Muscle of leg (tissue), 3 donors: ENCODE measurements at regions not wholly inside any gene's neighbourhood (a gene's known extent, or its start where the extent isn't known, plus 50 kb on each side); places are given as distances from the start of the nearest gene placed in this dataset.

ENCODE experiments used
- DNase-seq: peaks from one replicate; pipeline ENCODE4 v3.0.0; 2013
- H3K27ac ChIP-seq: one replicate; pipeline ENCODE4 v1.5.1; 2013; ENCODE audit warnings: mild to moderate bottlenecking, low read length, control low read depth
- H3K27me3 ChIP-seq: one replicate; pipeline ENCODE4 v1.6.1; 2013; ENCODE audit warnings: low read length; ENCODE audit not compliant: control insufficient read depth, insufficient read depth
- H3K36me3 ChIP-seq: one replicate; pipeline ENCODE4 v1.6.1; 2013; ENCODE audit warnings: low read length; ENCODE audit not compliant: control insufficient read depth, insufficient read depth
- H3K4me1 ChIP-seq: one replicate; pipeline ENCODE4 v1.6.1; 2013; ENCODE audit warnings: low read length; ENCODE audit not compliant: control insufficient read depth, insufficient read depth
- H3K4me3 ChIP-seq: one replicate; pipeline ENCODE4 v1.5.1; 2013; ENCODE audit warnings: low read length, control low read depth
- H3K9me3 ChIP-seq: replicated peaks from 2 replicates; pipeline ENCODE4 v1.6.1; 2013; ENCODE audit warnings: low read depth, low read length; ENCODE audit not compliant: control insufficient read depth
- WGBS: methylation state at CpG from one replicate; pipeline ENCODE4 v1.1.5; 2013; ENCODE audit warnings: missing lambda C conversion rate; ENCODE audit not compliant: insufficient coverage; 5-methylcytosine and 5-hydroxymethylcytosine counted together

DNA sequence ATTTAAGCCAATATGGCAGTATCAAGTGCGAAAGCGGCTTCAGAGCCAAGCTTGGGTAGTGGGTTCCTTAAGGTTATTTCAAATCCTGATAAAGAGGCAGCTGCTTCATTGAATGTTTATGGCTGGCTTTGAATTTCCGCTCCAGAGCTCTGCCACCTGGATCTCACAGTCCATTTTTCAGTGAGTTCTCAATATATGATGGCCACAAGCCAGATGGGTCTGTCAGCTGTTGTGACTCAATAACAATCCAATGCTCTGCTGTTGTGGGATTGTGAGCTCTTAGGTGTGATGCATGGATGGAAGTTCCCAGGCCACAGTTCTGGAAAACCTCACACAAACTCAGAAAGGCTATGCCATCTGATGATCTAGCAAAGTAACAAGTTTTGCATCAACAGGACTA lies 743.8 kb upstream of the LRRN3 start:
- 50% methylated on average over 2 of the region's 3 CpGs for WGBS
- Histone ChIP-seq H3K27me3 (no peaks in the 10 kb centered on the region), H3K36me3 (no peaks in the 10 kb centered on the region), H3K4me3 (no peak overlapping the region), H3K9me3 (no peaks in the 10 kb centered on the region), H3K4me1 (peaks cover 2% of the 10 kb centered on the region), H3K27ac (no peak overlapping the region)
- DNase-seq: peak; percentile 6

DNA sequence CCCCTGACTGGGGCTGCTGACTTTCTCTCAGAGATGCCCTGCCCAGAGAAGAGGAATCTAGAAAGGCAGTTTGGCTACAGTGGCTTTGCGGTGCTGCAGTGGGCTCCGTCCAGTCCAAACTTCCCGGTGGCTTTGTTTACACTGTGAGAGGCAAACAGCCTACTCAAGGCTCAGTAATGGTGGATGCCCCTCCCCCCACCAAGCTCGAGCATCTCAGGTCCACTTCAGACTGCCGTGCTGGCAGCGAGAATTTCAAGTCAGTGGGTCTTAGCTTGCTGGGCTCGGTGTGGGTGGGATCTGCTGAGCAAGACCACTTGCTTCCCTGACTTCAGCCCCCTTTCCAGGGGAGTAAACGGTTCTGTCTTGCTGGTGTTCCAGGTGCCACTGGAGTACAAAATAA lies 734.5 kb upstream of the LRRN3 start:
- H3K4me1 ChIP-seq: no peaks in the 10 kb centered on the region
- H3K36me3 ChIP-seq: no peaks in the 10 kb centered on the region
- no peaks in the 10 kb centered on the region for H3K27me3 ChIP-seq
- no peak for DNase-seq
- no peaks in the 10 kb centered on the region for H3K9me3 ChIP-seq
- 86% methylated on average over 4 of the region's 8 CpGs for WGBS
- no peak overlapping the region for H3K27ac ChIP-seq
- no peak overlapping the region for H3K4me3 ChIP-seq

DNA sequence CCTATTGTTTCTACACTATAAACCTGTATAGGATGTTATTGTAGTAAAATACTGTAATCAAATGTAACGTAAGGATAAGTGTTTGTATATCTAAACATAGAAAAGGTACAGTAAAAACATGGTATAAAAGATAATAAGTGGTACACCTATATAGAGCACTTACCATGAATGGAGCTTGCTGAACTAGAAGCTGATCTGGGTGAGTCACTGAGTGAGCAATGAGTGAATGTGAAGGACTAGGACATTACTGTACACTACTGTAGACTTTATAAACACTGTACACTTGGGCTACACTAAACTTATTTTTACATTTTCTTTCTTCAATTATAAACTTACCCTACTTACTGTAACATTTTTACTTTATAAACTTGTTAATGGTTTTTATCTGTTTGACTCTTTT lies 732.9 kb upstream of the LRRN3 start:
- no CpG with 5 or more reads among the region's 1 CpG for WGBS
- DNase-seq: no peak
- no peak overlapping the region for H3K27ac ChIP-seq
- H3K36me3 ChIP-seq: no peaks in the 10 kb centered on the region
- no peaks in the 10 kb centered on the region for H3K4me1 ChIP-seq
- H3K9me3 ChIP-seq: no peaks in the 10 kb centered on the region
- no peaks in the 10 kb centered on the region for H3K27me3 ChIP-seq
- no peak overlapping the region for H3K4me3 ChIP-seq

DNA sequence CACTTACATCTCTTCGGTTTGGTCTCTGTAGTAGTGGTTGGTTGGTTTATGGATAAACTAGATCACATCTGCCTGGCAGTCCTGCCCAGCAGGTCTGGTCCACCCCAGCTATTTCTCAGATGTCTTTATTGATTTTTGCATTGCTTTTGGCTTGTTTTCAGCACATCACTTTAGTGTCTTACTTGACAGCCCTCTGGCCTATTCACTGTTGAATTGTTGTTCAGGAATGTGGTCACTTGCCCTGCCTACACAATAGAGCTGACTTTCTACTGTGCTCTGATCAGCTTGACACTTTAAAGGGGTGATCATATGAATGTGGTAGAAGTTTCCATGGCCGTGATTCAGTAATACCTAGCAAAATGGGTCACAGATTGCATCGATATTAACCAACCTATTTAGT lies 719.2 kb upstream of the LRRN3 start:
- no peaks in the 10 kb centered on the region for H3K9me3 ChIP-seq
- H3K27ac ChIP-seq: no peak overlapping the region
- H3K27me3 ChIP-seq: no peaks in the 10 kb centered on the region
- no peaks in the 10 kb centered on the region for H3K4me1 ChIP-seq
- H3K4me3 ChIP-seq: no peak overlapping the region
- DNase-seq: no peak
- WGBS: no CpG with 5 or more reads among the region's 3 CpGs
- H3K36me3 ChIP-seq: no peaks in the 10 kb centered on the region

DNA sequence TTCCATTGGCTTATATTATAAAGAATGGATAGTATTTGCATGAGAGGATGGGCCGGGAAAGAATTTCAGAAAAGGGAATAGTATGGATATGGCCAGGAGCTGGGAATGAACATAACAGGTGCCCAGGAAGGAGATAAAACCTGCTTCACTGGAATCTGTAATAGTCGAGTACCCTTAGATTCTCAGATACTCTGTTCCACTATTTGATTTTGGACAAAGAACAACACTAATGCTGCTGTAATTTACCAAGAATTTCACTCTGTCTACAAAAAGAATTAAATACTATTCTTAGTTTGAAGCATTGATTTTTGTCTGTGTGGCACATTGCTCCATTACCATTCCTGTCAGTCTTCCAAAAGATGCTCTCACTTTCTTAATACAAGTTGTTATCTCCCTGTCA lies 718.2 kb upstream of the LRRN3 start:
- WGBS: 100% methylated on average over 1 of the region's 2 CpGs
- no peak overlapping the region for H3K27ac ChIP-seq
- H3K4me3 ChIP-seq: no peak overlapping the region
- DNase-seq: no peak
- H3K27me3 ChIP-seq: no peaks in the 10 kb centered on the region
- no peaks in the 10 kb centered on the region for H3K36me3 ChIP-seq
- no peaks in the 10 kb centered on the region for H3K9me3 ChIP-seq
- no peaks in the 10 kb centered on the region for H3K4me1 ChIP-seq

DNA sequence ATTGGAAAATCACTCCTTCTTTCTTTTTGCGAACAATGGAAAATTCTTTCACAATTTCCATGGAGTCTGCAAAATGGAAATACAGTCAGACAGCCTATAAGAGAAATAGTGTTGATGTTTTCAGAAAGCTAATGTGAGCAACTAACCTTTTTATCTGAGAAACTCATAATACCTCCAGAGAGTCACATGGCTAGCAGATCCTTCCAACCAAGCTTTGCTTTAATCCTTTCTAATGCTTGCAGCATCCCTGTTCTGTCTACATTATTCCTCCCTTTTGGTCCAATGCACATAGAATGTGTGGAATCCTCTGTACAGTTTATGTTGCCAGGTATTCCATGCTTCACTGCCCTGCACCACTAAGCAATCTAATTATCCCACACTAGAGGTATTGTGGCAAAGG lies 717.5 kb upstream of the LRRN3 start:
- DNase-seq: no peak
- Histone ChIP-seq H3K27me3 (no peaks in the 10 kb centered on the region), H3K4me3 (no peak overlapping the region), H3K36me3 (no peaks in the 10 kb centered on the region), H3K27ac (no peak overlapping the region), H3K9me3 (no peaks in the 10 kb centered on the region), H3K4me1 (no peaks in the 10 kb centered on the region)
- no CpG with 5 or more reads among the region's 1 CpG for WGBS

DNA sequence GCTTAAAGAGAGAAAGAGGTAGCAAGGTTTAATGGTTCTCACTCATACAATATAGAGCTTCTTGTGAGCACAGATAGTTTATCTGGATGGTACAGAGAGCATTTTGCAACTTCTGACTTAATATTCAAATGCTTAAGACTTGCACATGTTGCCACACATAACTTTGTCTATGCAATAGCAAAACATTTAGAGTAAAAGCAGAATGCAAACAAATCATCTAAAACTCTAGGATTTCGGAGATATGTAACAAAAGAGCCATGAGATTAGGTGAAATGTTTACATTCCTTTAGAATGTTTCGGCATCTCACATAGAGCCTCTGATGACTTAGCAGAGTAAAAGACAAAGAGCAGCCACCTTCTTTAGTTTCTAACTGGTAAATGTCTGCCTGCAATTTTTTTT lies 717.1 kb upstream of the LRRN3 start:
- Histone ChIP-seq H3K27ac (no peak overlapping the region), H3K36me3 (no peaks in the 10 kb centered on the region), H3K4me3 (no peak overlapping the region), H3K4me1 (no peaks in the 10 kb centered on the region), H3K9me3 (no peaks in the 10 kb centered on the region), H3K27me3 (no peaks in the 10 kb centered on the region)
- no peak for DNase-seq
- WGBS: 100% methylated on average over 1 of the region's 2 CpGs

DNA sequence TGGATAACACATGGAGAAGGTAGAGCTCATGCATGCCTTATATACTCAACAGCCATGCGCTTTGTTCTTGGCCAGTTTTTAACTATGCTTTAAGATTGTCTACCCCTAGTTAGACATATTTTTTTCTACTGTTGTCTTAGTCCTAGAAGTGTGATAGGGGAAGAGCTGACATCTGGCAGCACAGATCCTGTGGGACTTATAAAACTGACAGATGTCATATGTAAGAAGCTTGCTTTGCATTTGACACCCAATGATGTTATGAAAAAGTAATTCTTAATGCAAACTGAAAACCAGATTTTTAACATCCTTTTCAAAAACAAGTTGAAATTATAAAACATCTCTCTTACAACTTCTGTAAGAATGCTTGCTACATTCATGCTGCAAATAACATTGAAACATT lies 715.9 kb upstream of the LRRN3 start:
- Histone ChIP-seq H3K27me3 (no peaks in the 10 kb centered on the region), H3K4me3 (no peak overlapping the region), H3K36me3 (no peaks in the 10 kb centered on the region), H3K4me1 (no peaks in the 10 kb centered on the region), H3K27ac (no peak overlapping the region), H3K9me3 (no peaks in the 10 kb centered on the region)
- DNase-seq: no peak
- no CpG with 5 or more reads among the region's 1 CpG for WGBS

DNA sequence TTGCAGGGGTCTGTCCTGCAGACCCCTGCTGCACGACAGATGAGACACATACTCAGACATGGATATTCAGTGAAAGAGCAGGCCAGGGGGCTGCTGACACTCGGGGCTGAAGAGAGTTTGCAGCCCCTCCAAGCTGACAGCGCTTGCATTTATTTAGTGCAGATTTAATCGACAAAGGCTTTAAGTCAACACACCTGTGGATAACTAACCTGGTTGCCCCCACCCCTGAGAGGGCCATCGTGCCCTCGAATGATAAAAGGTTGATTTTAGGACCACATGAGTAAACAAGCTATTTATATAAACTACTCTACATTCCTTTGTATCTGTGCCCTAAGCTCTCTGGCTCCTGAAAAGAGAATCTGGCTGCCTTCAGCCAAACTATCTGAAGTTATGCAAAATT lies 708.2 kb upstream of the LRRN3 start:
- no peaks in the 10 kb centered on the region for H3K4me1 ChIP-seq
- DNase-seq: no peak
- no peak overlapping the region for H3K27ac ChIP-seq
- no peaks in the 10 kb centered on the region for H3K9me3 ChIP-seq
- no peaks in the 10 kb centered on the region for H3K27me3 ChIP-seq
- H3K4me3 ChIP-seq: no peak overlapping the region
- WGBS: 30% methylated on average over 3 of the region's 6 CpGs
- H3K36me3 ChIP-seq: no peaks in the 10 kb centered on the region

DNA sequence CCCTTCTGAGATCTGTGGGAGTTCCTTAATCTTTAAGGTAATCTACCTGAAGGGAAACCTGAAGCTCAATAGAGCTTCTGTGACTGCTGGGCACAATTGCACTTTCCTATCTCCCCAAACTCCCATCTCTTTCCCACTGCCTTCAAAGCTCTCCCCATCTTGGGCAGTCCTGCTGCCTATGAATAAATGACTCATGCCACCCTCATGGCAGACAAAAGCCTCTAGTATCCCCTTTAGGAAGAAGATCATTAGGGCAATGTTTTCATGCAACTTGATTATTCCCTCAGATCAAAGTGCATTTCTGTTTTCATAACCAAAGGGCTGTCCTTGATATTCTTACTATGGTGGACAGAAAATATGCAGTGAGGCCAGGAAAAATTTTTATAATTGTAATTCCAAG lies 704.9 kb upstream of the LRRN3 start:
- DNase-seq: no peak
- H3K27ac ChIP-seq: no peak overlapping the region
- H3K9me3 ChIP-seq: no peaks in the 10 kb centered on the region
- no peaks in the 10 kb centered on the region for H3K36me3 ChIP-seq
- H3K27me3 ChIP-seq: no peaks in the 10 kb centered on the region
- H3K4me1 ChIP-seq: no peaks in the 10 kb centered on the region
- H3K4me3 ChIP-seq: no peak overlapping the region

DNA sequence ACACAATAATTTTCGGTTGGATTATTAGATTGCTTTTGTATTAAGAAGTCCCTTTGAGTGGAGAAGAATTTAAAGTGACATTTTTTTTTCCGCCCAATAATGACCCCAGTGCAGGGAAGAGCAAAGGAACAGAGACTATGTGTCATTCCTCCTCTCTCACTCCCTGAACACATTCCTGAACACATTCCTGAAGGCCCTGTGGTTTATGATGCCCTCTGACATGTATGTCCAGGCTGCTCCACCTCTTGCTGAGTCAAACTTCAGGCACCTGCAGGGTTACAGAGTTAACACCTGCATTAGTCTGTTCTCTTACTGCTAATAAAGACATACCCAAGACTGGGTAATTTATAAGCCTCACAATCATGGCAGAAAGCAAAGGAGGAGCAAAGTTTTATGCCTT lies 704.0 kb upstream of the LRRN3 start:
- DNase-seq: no peak
- H3K27ac ChIP-seq: no peak overlapping the region
- no peak overlapping the region for H3K4me3 ChIP-seq
- H3K36me3 ChIP-seq: no peaks in the 10 kb centered on the region
- no peaks in the 10 kb centered on the region for H3K9me3 ChIP-seq
- H3K27me3 ChIP-seq: no peaks in the 10 kb centered on the region
- no peaks in the 10 kb centered on the region for H3K4me1 ChIP-seq
- WGBS: 100% methylated on average over 1 of the region's 2 CpGs
